SU-DHL-6 (cell line): ENCODE measurements at regions not wholly inside any gene's neighbourhood (a gene's known extent, or its start where the extent isn't known, plus 50 kb on each side); places are given as distances from the start of the nearest gene placed in this dataset.

Source experiments
- H2AFZ ChIP-seq: fragments of 200-600 bp; sonication (generic); 2 replicates; pipeline ENCODE4 v1.6.1; 2014; ENCODE audit warnings: low read depth, mild to moderate bottlenecking, moderate library complexity, mixed read lengths, antibody characterized with exemption, low read length; ENCODE audit not compliant: severe bottlenecking
- H3F3A ChIP-seq: fragments of 200-600 bp; shearing (Covaris generic); 2 replicates; pipeline ENCODE4 v1.6.0; 2016; ENCODE audit warnings: antibody characterized with exemption, mild to moderate bottlenecking; ENCODE audit not compliant: insufficient read depth
- H3K27ac ChIP-seq: fragments of 200-600 bp; sonication (generic); 2 replicates; pipeline ENCODE4 v1.5.1; 2016; ENCODE audit warnings: low read depth, mild to moderate bottlenecking, low read length, moderate library complexity, mixed read lengths
- H3K27me3 ChIP-seq: fragments of 200-600 bp; sonication (generic), shearing (Covaris generic); 2 replicates; pipeline ENCODE4 v1.6.0; 2014; ENCODE audit warnings: mild to moderate bottlenecking, low read length
- H3K36me3 ChIP-seq: fragments of 200-600 bp; sonication (generic); 2 replicates; pipeline ENCODE4 v1.6.1; 2014; ENCODE audit warnings: mild to moderate bottlenecking, low read length, mixed read lengths
- H3K4me2 ChIP-seq: fragments of 300-600, 200-600 bp; shearing (Covaris generic), sonication (generic); 2 replicates; pipeline ENCODE4 v1.6.0; 2014; ENCODE audit warnings: low read length, low read depth, mild to moderate bottlenecking; ENCODE audit not compliant: poor library complexity, severe bottlenecking
- H3K4me3 ChIP-seq: fragments of 200-600 bp; sonication (generic); 2 replicates; pipeline ENCODE4 v1.5.1; 2014; ENCODE audit warnings: antibody characterized with exemption, low read length, mild to moderate bottlenecking, mixed read lengths; ENCODE audit not compliant: insufficient read depth, poor library complexity, severe bottlenecking
- H3K79me2 ChIP-seq: fragments of 200-600 bp; sonication (generic); 2 replicates; pipeline ENCODE4 v1.6.1; 2014; ENCODE audit warnings: mild to moderate bottlenecking, low read length, moderate library complexity; ENCODE audit not compliant: insufficient read depth
- H3K9ac ChIP-seq: fragments of 200-600 bp; sonication (generic); 2 replicates; pipeline ENCODE4 v1.7.0; 2014; ENCODE audit warnings: mild to moderate bottlenecking, low read length
- H3K9me2 ChIP-seq: fragments of 200-600 bp; sonication (generic); replicated peaks from 2 replicates; pipeline ENCODE4 v1.6.1; 2014; ENCODE audit warnings: low read length; ENCODE audit not compliant: insufficient read depth
- H3K9me3 ChIP-seq: fragments of 200-600 bp; sonication (generic); 2 replicates; pipeline ENCODE4 v1.6.1; 2014; ENCODE audit warnings: low read length, mixed read lengths; ENCODE audit not compliant: insufficient read depth
- H4K20me1 ChIP-seq: fragments of 200-600 bp; sonication (generic); 2 replicates; pipeline ENCODE4 v1.6.1; 2014; ENCODE audit warnings: low read depth, mild to moderate bottlenecking, antibody characterized with exemption, low read length, moderate library complexity, mixed read lengths
- CTCF ChIP-seq: fragments of 200-600 bp; sonication (generic); IDR thresholded peaks from one replicate; pipeline ENCODE4 v1.5.1; 2017; ENCODE audit warnings: antibody characterized with exemption, mild to moderate bottlenecking, low read length, moderate library complexity; ENCODE audit not compliant: insufficient read depth, poor library complexity, severe bottlenecking
- EZH2phosphoT487 ChIP-seq: fragments of 200-600 bp; sonication (generic), shearing (Covaris generic); conservative IDR thresholded peaks from 2 replicates; pipeline ENCODE4 v1.6.1; 2018; ENCODE audit warnings: mild to moderate bottlenecking, antibody characterized with exemption, low read length, moderate library complexity, mixed read lengths

GRCh38 chr20:55678970-55679667 lies 326.2 kb downstream of the CBLN4 start:
- no peak overlapping the region for H3K4me3 ChIP-seq
- no peaks in the 10 kb centered on the region; the same call in 1 of the 2 replicates for H3K9me2 ChIP-seq
- TF ChIP-seq EZH2phosphoT487 (no peak), CTCF (no peak)
- H4K20me1 ChIP-seq, result no peaks in the 10 kb centered on the region
- H3K27me3 ChIP-seq, result no peaks in the 10 kb centered on the region
- H3K9ac ChIP-seq, result no peak overlapping the region
- no peaks in the 10 kb centered on the region for H3K79me2 ChIP-seq
- H3K36me3 ChIP-seq, result no peaks in the 10 kb centered on the region
- no peak overlapping the region for H3K27ac ChIP-seq
- H3F3A ChIP-seq, result no peaks in the 10 kb centered on the region
- no peak overlapping the region for H2AFZ ChIP-seq
- H3K9me3 ChIP-seq, result no peaks in the 10 kb centered on the region
- H3K4me2 ChIP-seq, result no peak overlapping the region

- no peak overlapping the region for H3K27ac ChIP-seq
- H3K9me2 ChIP-seq, result no peaks in the 10 kb centered on the region; the same call in 1 of the 2 replicates
- H3K27me3 ChIP-seq, result no peaks in the 10 kb centered on the region
- H3K79me2 ChIP-seq, result no peaks in the 10 kb centered on the region
- H3K4me3 ChIP-seq, result no peak overlapping the region
- no peak overlapping the region for H3K9ac ChIP-seq
- no peaks in the 10 kb centered on the region for H3F3A ChIP-seq
- no peaks in the 10 kb centered on the region for H3K9me3 ChIP-seq
- no peak overlapping the region for H3K4me2 ChIP-seq
- H4K20me1 ChIP-seq, result no peaks in the 10 kb centered on the region
- no peak overlapping the region for H2AFZ ChIP-seq
- TF ChIP-seq EZH2phosphoT487 (no peak), CTCF (no peak)
- no peaks in the 10 kb centered on the region for H3K36me3 ChIP-seq
Measured at GRCh38 chr20:55678126-55678525, 327.2 kb downstream of the CBLN4 start.

- Histone ChIP-seq H3K4me3 (no peak overlapping the region), H4K20me1 (no peaks in the 10 kb centered on the region), H3K9me2 (no peaks in the 10 kb centered on the region; the same call in 1 of the 2 replicates), H3K27ac (no peak overlapping the region), H2AFZ (no peak overlapping the region), H3K9ac (no peak overlapping the region), H3K27me3 (no peaks in the 10 kb centered on the region), H3K4me2 (no peak overlapping the region), H3K36me3 (no peaks in the 10 kb centered on the region), H3K9me3 (no peaks in the 10 kb centered on the region), H3F3A (no peaks in the 10 kb centered on the region), H3K79me2 (no peaks in the 10 kb centered on the region)
- no peak for TF ChIP-seq CTCF
- TF ChIP-seq EZH2phosphoT487, result no peak
Measured at GRCh38 chr20:55677011-55677410, 328.3 kb downstream of the CBLN4 start.
